Kidney (tissue), 13 donors: ENCODE measurements at regions not wholly inside any gene's neighbourhood (a gene's known extent, or its start where the extent isn't known, plus 50 kb on each side); places are given as distances from the start of the nearest gene placed in this dataset.

Experiments
- DNase-seq, 5 donors: peaks; one replicate each; pipeline ENCODE4 v3.0.0-alpha.2; 2013 to 2020
- FAIRE-seq: peaks from 2 replicates; lab custom pipeline; 2012; peaks lifted over from hg19 to GRCh38; lab: Jason Lieb, UNC
- H3K27ac ChIP-seq, 2 donors: one replicate each; pipeline ENCODE4 v1.7.0; 2013; ENCODE audit warnings: low read depth in 2 of 2, low read length in 2 of 2, inconsistent platforms in 1 of 2
- H3K27me3 ChIP-seq: one replicate; pipeline ENCODE4 v1.7.1; 2013; ENCODE audit warnings: low read length, inconsistent platforms; ENCODE audit not compliant: control insufficient read depth, insufficient read depth
- H3K36me3 ChIP-seq, 3 donors: one replicate each; pipeline versions ENCODE4 v1.7.0 to v1.7.1; 2013; ENCODE audit warnings: low read length in 3 of 3, control low read depth in 1 of 3, inconsistent platforms in 1 of 3; ENCODE audit not compliant: insufficient read depth in 3 of 3, control insufficient read depth in 2 of 3
- H3K4me1 ChIP-seq, 3 donors: one replicate each; pipeline versions ENCODE4 v1.7.0 to v1.7.1; 2013; ENCODE audit warnings: low read length in 3 of 3, inconsistent platforms in 1 of 3, low read depth in 1 of 3; ENCODE audit not compliant: control insufficient read depth in 2 of 3, insufficient read depth in 2 of 3
- H3K4me3 ChIP-seq, 3 donors: one replicate each; pipeline versions ENCODE4 v1.7.0 to v1.8.1; 2013; ENCODE audit warnings: low read length in 3 of 3, control low read depth in 1 of 3, inconsistent platforms in 1 of 3
- H3K9ac ChIP-seq, 3 donors: one replicate each; pipeline versions ENCODE4 v1.7.0 to v1.7.1; 2013; ENCODE audit warnings: low read length in 3 of 3, control low read depth in 1 of 3, inconsistent platforms in 1 of 3
- H3K9me3 ChIP-seq, 3 donors: one replicate each; pipeline versions ENCODE4 v1.7.0 to v1.7.1; 2013; ENCODE audit warnings: low read length in 3 of 3, control low read depth in 1 of 3, inconsistent platforms in 1 of 3; ENCODE audit not compliant: control insufficient read depth in 2 of 3, insufficient read depth in 1 of 3
- intact Hi-C: fragments of 100-400 bp; cut with DNase I; formaldehyde crosslinking; loops from one replicate; pipeline ENCODE4 v1.11.1; 2022
- TF ChIP-seq, protein P1 (sequence below): IDR thresholded peaks from 3 replicates; pipeline ENCODE4 v1.5.1; 2012; ENCODE audit warnings: mild to moderate bottlenecking, moderate library complexity, borderline replicate concordance; ENCODE audit not compliant: insufficient read depth; ENCODE audit errors: extremely low read depth
- donor health status: control.
- donor health status: control.
- donor health status: control.
- donor health status: control.
- donor health status: control.
- donor health status: DM: yes; HTN: yes; CAD: no.
- donor health status: Normal renal cell carcinoma (clear cell type).

DNA sequence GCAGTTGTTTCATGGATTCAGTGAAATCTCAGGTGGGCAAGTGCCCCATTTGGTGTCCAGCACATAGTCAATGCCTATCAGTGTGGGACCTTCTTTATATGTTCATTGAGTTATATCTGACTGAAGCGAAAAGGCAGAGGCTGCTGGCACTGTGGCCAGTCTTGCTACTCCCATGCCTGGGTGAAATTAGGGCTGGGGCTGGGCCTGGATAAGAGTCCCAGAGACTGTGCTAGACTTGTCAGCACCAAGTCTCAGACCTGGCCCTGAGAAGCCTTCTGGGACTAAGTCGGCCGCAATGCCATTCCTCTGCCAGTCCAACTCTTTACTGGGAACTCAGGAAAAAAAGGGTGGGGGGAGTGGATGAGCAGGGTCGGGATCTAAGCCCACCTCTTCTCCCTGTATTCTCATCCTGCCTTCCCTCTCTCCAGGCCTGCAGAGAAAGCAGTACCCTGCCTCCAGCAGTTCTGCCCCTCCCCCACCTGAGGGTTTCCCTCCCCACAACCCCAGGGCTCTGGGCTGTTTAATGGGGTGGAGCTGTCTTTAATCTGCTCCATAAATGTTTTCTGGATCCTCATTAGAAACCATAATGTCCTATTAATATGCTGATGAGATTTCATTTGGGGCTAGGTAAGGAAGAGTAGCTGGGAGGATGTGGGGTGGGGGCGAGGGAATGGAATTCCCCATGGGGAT, 153.5 kb upstream of the PJA1 start:
- no peak for FAIRE-seq
- no peak overlapping the region for H3K4me3 ChIP-seq
- H3K27ac ChIP-seq: no peak overlapping the region
- intact Hi-C loops: no loop called here
- TF ChIP-seq, protein P1, sequence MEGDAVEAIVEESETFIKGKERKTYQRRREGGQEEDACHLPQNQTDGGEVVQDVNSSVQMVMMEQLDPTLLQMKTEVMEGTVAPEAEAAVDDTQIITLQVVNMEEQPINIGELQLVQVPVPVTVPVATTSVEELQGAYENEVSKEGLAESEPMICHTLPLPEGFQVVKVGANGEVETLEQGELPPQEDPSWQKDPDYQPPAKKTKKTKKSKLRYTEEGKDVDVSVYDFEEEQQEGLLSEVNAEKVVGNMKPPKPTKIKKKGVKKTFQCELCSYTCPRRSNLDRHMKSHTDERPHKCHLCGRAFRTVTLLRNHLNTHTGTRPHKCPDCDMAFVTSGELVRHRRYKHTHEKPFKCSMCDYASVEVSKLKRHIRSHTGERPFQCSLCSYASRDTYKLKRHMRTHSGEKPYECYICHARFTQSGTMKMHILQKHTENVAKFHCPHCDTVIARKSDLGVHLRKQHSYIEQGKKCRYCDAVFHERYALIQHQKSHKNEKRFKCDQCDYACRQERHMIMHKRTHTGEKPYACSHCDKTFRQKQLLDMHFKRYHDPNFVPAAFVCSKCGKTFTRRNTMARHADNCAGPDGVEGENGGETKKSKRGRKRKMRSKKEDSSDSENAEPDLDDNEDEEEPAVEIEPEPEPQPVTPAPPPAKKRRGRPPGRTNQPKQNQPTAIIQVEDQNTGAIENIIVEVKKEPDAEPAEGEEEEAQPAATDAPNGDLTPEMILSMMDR: no peak
- H3K36me3 ChIP-seq: no peaks in the 10 kb centered on the region
- H3K9ac ChIP-seq: no peak overlapping the region
- peak in 1 of 5 donors; percentile 35 for DNase-seq
- no peaks in the 10 kb centered on the region for H3K27me3 ChIP-seq
- no peaks in the 10 kb centered on the region for H3K4me1 ChIP-seq
- no peaks in the 10 kb centered on the region for H3K9me3 ChIP-seq

DNA sequence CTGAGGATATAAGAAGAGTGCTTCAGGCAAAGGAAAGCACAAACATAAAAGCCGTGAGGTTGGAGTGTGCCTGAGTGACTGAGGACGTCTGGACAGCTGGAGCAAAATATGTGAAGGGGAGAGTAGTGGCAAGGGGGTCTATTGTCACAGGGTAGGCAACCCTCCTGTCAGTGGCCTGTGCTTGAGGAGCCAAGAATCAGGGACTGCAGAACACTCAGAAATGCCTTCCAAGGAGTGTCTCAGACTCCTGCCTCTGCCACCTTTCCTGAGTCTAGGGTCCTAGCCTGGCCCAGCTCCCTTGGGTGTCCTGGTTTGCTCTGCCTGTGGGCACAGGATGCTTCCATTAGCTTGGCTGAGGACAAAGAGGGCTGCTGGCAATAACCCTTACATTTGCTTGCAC, 152.5 kb upstream of the PJA1 start:
- intact Hi-C loops: no loop called here
- no peak overlapping the region for H3K9ac ChIP-seq
- H3K36me3 ChIP-seq: no peaks in the 10 kb centered on the region
- H3K9me3 ChIP-seq: no peaks in the 10 kb centered on the region
- no peaks in the 10 kb centered on the region for H3K27me3 ChIP-seq
- no peak overlapping the region for H3K27ac ChIP-seq
- DNase-seq (no peak), FAIRE-seq (no peak)
- TF ChIP-seq, protein P1: no peak
- no peak overlapping the region for H3K4me3 ChIP-seq
- H3K4me1 ChIP-seq: no peaks in the 10 kb centered on the region

DNA sequence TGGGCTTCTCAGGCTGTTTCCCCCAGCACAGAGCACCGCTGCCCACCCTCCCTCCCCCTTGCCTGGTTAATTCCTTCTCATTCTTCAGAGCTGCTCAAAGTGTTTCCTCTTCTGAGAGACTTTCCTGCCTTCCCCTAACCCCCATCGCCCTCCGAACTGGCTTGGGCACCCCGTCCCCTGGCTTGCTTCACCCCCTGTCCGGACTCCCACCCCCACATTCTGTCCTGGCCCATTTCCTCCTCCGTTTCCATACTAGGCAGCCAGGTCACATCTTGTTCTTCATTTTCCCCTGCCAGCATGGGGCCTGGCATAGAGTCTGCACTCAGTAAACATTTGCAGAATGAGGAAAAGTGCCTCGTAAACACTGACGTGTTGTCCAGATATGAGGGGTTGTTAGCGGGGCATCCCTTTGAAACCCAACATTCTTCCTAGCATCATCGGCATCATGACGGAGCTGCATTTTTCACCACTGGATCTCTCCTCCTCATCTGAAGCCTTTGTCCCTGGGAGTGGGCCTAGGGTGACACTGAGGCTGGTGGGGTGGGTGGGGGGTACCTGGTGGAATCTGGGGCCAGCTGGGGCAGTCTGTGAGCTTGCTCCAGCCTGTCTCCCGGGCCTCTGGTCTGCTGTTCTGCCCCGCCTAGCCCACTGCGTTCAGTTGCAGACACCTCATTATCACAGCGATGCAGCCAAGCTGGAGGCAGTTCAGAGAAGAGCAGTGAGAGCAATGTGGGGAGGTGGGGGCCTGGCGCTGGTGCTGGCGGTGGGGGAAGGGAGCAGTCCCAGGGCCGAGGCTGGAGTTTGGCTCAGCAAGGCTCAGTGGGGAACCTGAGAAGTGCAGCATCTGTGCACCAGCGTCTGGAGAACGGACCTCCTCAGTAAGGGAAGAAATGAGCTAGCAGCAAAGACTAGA, 149.4 kb upstream of the PJA1 start:
- no peaks in the 10 kb centered on the region for H3K27me3 ChIP-seq
- FAIRE-seq (no peak), DNase-seq (peak in 1 of 5 donors; percentile 38)
- no peaks in the 10 kb centered on the region for H3K9me3 ChIP-seq
- H3K4me3 ChIP-seq: no peak overlapping the region
- H3K36me3 ChIP-seq: no peaks in the 10 kb centered on the region
- intact Hi-C loops: no loop called here
- no peak overlapping the region for H3K9ac ChIP-seq
- H3K4me1 ChIP-seq: no peaks in the 10 kb centered on the region
- H3K27ac ChIP-seq: no peak overlapping the region
- TF ChIP-seq, protein P1: no peak
